Endothelial cell (in vitro differentiated cells): ENCODE measurements at regions not wholly inside any gene's neighbourhood (a gene's known extent, or its start where the extent isn't known, plus 50 kb on each side); places are given as distances from the start of the nearest gene placed in this dataset.
"Not testable (repeated sequence)": the region's sequence is repeated elsewhere in the genome, so short reads cannot be mapped to it uniquely, and the experiment has no call there.

ENCODE experiments used
- DNase-seq: peaks from one replicate; pipeline ENCODE4 v3.0.0; 2021; ENCODE audit warnings: low spot score
- H3K27ac Mint-ChIP-seq: one replicate; pipeline ENCODE4 v1.8.0; 2021; ENCODE audit warnings: mixed read lengths, inconsistent platforms; ENCODE audit not compliant: unreplicated experiment
- H3K27me3 Mint-ChIP-seq: one replicate; pipeline ENCODE4 v1.8.0; 2021; ENCODE audit warnings: mild to moderate bottlenecking, moderate library complexity, mixed read lengths, inconsistent platforms; ENCODE audit not compliant: unreplicated experiment
- H3K36me3 Mint-ChIP-seq: one replicate; pipeline ENCODE4 v1.8.0; 2021; ENCODE audit warnings: mild to moderate bottlenecking, low read depth, mixed read lengths, inconsistent platforms; ENCODE audit not compliant: unreplicated experiment
- H3K4me1 Mint-ChIP-seq: one replicate; pipeline ENCODE4 v1.8.0; 2021; ENCODE audit warnings: mild to moderate bottlenecking, mixed read lengths, inconsistent platforms; ENCODE audit not compliant: unreplicated experiment
- H3K4me3 Mint-ChIP-seq: one replicate; pipeline ENCODE4 v1.8.0; 2021; ENCODE audit warnings: mild to moderate bottlenecking, mixed read lengths, inconsistent platforms; ENCODE audit not compliant: unreplicated experiment
- H3K9me3 Mint-ChIP-seq: one replicate; pipeline ENCODE4 v1.8.0; 2021; ENCODE audit warnings: mixed read lengths, inconsistent platforms; ENCODE audit not compliant: unreplicated experiment
- TF ChIP-seq, protein P1 (sequence below): fragments of 200-600 bp; sonication (generic); IDR thresholded peaks from one replicate; pipeline ENCODE4 v1.5.0; 2021; ENCODE audit warnings: antibody characterized with exemption; ENCODE audit not compliant: unreplicated experiment

DNA sequence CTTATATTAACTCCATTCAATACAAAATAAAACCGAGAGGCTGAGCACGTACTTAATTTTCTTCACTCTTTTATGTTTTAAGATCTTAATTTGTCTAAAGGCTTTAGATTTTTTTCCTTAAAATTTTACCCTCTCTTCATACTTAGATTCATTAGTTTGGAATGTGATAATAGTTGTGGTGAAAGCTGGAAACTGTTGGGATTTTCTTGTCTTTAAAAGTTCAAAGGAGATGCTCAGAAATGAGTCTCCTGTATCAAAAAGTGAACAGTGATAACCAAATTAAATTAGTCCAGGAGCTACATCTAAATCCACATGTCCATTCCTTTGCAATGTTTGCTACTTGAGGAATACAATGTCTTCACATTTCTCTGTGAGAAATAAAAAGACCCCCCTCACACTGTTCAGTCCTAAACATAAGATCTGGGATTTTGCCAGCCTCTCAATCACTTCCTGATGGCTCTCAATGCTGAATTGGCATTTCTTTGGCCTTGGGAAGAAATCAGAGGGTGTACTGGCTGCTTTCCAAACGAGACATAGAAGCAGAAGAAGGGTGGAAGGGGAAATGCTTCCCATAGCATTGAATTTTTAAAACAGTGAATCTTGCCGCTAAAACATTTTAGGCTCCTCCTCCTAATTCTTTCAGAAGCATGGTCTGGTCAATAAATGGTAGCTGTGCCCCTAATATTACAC, 245.0 kb downstream of the SHOX2 start:
- no peak overlapping the region for H3K27ac Mint-ChIP-seq
- no peak overlapping the region for H3K4me3 Mint-ChIP-seq
- no peaks in the 10 kb centered on the region for H3K36me3 Mint-ChIP-seq
- H3K27me3 Mint-ChIP-seq, result no peaks in the 10 kb centered on the region
- no peaks in the 10 kb centered on the region for H3K4me1 Mint-ChIP-seq
- no peak for DNase-seq
- H3K9me3 Mint-ChIP-seq, result no peaks in the 10 kb centered on the region
- TF ChIP-seq, protein P1, sequence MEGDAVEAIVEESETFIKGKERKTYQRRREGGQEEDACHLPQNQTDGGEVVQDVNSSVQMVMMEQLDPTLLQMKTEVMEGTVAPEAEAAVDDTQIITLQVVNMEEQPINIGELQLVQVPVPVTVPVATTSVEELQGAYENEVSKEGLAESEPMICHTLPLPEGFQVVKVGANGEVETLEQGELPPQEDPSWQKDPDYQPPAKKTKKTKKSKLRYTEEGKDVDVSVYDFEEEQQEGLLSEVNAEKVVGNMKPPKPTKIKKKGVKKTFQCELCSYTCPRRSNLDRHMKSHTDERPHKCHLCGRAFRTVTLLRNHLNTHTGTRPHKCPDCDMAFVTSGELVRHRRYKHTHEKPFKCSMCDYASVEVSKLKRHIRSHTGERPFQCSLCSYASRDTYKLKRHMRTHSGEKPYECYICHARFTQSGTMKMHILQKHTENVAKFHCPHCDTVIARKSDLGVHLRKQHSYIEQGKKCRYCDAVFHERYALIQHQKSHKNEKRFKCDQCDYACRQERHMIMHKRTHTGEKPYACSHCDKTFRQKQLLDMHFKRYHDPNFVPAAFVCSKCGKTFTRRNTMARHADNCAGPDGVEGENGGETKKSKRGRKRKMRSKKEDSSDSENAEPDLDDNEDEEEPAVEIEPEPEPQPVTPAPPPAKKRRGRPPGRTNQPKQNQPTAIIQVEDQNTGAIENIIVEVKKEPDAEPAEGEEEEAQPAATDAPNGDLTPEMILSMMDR, result no peak

DNA sequence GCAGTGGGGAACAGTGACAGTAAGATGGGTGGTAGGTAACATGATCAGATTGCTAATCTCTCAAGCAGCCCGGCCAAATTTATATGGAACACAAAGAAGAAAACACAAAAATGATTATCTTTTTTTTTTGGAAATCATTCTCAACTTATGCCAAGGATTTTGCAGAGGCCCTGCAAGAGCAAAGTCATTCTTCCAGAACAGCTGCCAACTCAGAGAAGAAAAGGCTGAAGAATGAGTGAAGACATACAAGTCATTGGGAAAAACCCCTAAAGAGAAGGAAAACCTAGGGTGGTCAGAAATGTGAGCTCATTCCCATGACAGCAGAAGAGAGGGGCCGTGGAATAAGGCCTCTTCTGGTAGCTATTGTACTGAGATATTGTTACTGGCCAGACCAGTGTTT, 246.7 kb downstream of the SHOX2 start:
- Mint-ChIP-seq H3K4me1 (no peaks in the 10 kb centered on the region), H3K9me3 (no peaks in the 10 kb centered on the region), H3K27ac (no peak overlapping the region), H3K4me3 (no peak overlapping the region), H3K36me3 (no peaks in the 10 kb centered on the region), H3K27me3 (no peaks in the 10 kb centered on the region)
- DNase-seq, result no peak
- TF ChIP-seq, protein P1, result no peak

DNA sequence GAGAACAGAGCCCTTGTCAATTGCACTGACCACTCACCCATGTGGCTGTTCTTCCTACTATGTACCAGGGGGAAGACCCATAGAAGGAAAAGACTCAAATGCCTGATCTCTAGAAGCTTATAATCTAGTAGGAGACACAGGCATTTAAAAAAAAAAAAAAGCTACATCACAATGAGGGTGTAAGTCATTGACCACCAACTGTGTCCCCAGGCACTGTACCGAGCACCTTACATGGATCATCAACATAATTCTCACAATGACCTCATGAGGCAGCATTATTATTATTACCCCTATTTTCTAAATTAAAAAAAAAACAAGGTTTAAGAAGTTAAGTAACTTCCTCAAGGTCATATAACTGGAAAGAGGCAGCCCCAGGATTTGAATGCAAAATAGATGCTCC, 247.4 kb downstream of the SHOX2 start:
- no peaks in the 10 kb centered on the region for H3K36me3 Mint-ChIP-seq
- H3K27ac Mint-ChIP-seq, result no peak overlapping the region
- TF ChIP-seq, protein P1, result no peak
- H3K4me1 Mint-ChIP-seq, result no peaks in the 10 kb centered on the region
- DNase-seq, result no peak
- no peaks in the 10 kb centered on the region for H3K27me3 Mint-ChIP-seq
- H3K9me3 Mint-ChIP-seq, result no peaks in the 10 kb centered on the region
- no peak overlapping the region for H3K4me3 Mint-ChIP-seq

DNA sequence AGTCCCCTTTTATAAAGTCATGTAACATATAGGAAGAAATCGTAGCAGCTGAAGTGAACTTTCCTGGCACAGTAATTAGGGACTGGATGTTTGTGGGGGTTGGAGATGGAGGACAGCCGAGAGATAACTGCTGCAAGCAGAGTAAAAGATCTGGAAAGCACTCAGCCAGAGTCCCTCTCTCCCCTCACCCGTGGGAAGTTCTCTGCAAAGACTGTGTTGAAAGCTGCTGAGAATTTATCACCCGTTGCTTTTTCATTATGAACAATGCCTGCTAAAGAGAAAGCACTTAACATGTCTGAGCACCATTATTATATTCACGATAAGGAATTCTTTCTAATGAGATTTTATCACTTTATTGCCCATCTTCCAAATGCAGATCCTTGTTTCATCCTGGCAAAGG, 248.8 kb downstream of the SHOX2 start:
- DNase-seq, result no peak
- H3K27ac Mint-ChIP-seq, result no peak overlapping the region
- H3K36me3 Mint-ChIP-seq, result no peaks in the 10 kb centered on the region
- H3K9me3 Mint-ChIP-seq, result no peaks in the 10 kb centered on the region
- no peak overlapping the region for H3K4me3 Mint-ChIP-seq
- TF ChIP-seq, protein P1, result no peak
- no peaks in the 10 kb centered on the region for H3K4me1 Mint-ChIP-seq
- H3K27me3 Mint-ChIP-seq, result no peaks in the 10 kb centered on the region

DNA sequence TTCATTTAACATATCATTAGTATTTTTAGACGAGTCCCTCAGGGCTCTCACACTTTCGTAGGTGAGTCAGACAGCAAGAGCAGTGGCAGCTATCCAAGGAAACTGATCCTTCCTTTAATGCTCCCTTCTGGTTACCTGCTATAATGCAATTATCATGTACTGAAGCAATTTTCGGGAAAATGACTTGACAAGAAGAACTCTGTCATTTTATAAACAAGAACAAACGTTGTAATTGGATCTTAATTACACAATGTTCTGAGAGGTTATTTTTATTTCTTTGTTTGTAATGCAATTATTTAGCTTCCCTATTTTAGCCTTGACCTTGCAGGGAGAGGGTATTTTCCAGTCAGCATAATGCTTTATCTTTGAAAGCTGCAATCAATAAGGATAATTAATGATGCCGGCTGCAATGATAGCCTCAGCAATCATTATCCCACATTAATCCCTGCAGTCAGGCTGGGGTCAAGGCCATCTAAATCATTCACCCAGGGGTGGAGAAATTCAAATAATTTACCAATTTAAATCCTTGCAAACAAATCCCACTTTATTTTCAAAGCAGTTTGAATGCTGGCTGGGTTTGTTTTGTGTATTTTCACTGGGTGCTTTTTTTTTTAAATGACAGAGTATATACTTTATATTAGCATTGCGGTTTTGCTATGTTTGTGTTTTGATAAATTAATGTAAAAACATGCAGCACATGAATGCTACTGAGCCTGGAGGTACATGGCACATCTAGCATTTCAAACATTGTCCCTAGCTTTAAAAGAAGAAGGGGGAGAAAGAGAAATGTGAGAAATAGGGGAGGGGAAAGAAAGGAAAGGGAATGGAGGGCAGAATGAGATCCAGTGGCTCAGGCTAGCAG, 249.9 kb downstream of the SHOX2 start:
- Mint-ChIP-seq H3K36me3 (no peaks in the 10 kb centered on the region), H3K4me1 (no peaks in the 10 kb centered on the region), H3K4me3 (no peak overlapping the region), H3K9me3 (no peaks in the 10 kb centered on the region), H3K27me3 (no peaks in the 10 kb centered on the region), H3K27ac (no peak overlapping the region)
- TF ChIP-seq, protein P1, result no peak
- no peak for DNase-seq

DNA sequence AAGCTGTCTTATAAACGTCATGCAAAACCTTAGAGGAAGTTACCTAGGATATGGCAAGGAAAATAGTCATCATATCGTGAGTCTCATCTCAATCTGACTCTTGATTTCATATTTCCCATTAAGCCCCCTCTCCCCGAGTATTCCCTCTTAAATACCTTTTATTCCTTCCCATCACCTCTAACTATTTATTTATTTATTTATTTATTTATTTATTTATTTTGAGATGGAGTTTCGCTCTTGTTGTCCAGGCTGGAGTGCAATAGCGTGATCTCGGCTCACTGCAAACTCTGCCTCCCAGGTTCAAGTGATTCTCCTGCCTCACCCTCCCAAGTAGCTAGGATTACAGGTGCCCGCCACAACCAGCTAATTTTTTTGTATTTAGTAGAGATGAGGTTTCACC, 260.4 kb downstream of the SHOX2 start:
- not testable (repeated sequence) for H3K4me1 Mint-ChIP-seq

More for the DNA sequence above, 260.4 kb downstream of the SHOX2 start:
- H3K9me3 Mint-ChIP-seq, H3K27me3 Mint-ChIP-seq, H3K27ac Mint-ChIP-seq, H3K4me3 Mint-ChIP-seq, H3K36me3 Mint-ChIP-seq, DNase-seq: not testable (repeated sequence)
